Renal cortex interstitium (tissue), 11 donors: ENCODE measurements at regions not wholly inside any gene's neighbourhood (a gene's known extent, or its start where the extent isn't known, plus 50 kb on each side); places are given as distances from the start of the nearest gene placed in this dataset.

Experiments used
- DNase-seq, 11 donors: peaks; one replicate each; pipeline ENCODE4 v3.0.0-alpha.2; 2013; ENCODE audit warnings: low read depth in 9 of 11, low spot score in 4 of 11; ENCODE audit errors: extremely low read depth in 1 of 11

GRCh38 chr5:6059137-6059800 is 319.1 kb downstream of the MED10 start:
- DNase-seq: no peak

- DNase-seq: no peak
These were observed 320.2 kb downstream of the MED10 start for GRCh38 chr5:6058055-6058715.

GRCh38 chr5:6056280-6056679 is 322.1 kb downstream of the MED10 start:
- DNase-seq: no peak

- no peak for DNase-seq
These were observed 328.7 kb downstream of the MED10 start for GRCh38 chr5:6049662-6050061.

- DNase-seq: no peak
These were observed 329.6 kb downstream of the MED10 start for GRCh38 chr5:6048746-6049145.

GRCh38 chr5:6046296-6046967 is 331.9 kb downstream of the MED10 start:
- DNase-seq: peak in 4 of 11 donors; percentile 6 to 17 (median 11)

- no peak for DNase-seq
These were observed 334.6 kb downstream of the MED10 start for GRCh38 chr5:6043491-6044310.

- DNase-seq: no peak
These were observed 336.3 kb downstream of the MED10 start for GRCh38 chr5:6041977-6042550.

- DNase-seq: no peak
These were observed 339.2 kb downstream of the MED10 start for GRCh38 chr5:6039111-6039510.

GRCh38 chr5:6036006-6036405 is 342.3 kb downstream of the MED10 start:
- no peak for DNase-seq

GRCh38 chr5:6029811-6030271 is 348.5 kb downstream of the MED10 start:
- no peak for DNase-seq

GRCh38 chr5:6026766-6027406 is 351.5 kb downstream of the MED10 start:
- peak in 2 of 11 donors; percentile 10 to 14 for DNase-seq

GRCh38 chr5:6019612-6020011 is 358.7 kb downstream of the MED10 start:
- DNase-seq: no peak

GRCh38 chr5:6013506-6013905 is 364.8 kb downstream of the MED10 start:
- no peak for DNase-seq

- no peak for DNase-seq
These were observed 367.1 kb downstream of the MED10 start for GRCh38 chr5:6011199-6011598.

GRCh38 chr5:6006838-6007314 is 371.5 kb downstream of the MED10 start:
- DNase-seq: no peak

- no peak for DNase-seq
These were observed 375.1 kb downstream of the MED10 start for GRCh38 chr5:6003040-6003825.

- no peak for DNase-seq
These were observed 377.5 kb downstream of the MED10 start for GRCh38 chr5:6000867-6001266.
